OCI-LY1 (cell line): ENCODE measurements at regions not wholly inside any gene's neighbourhood (a gene's known extent, or its start where the extent isn't known, plus 50 kb on each side); places are given as distances from the start of the nearest gene placed in this dataset.

Source experiments
- CTCF ChIP-seq: fragments of 200-600 bp; sonication (generic), shearing (Covaris generic); IDR thresholded peaks from 2 replicates; pipeline ENCODE4 v1.5.1; 2017; ENCODE audit warnings: mild to moderate bottlenecking, antibody characterized with exemption, low read length, moderate library complexity, mixed read lengths
- EZH2 ChIP-seq: fragments of 200-600 bp; sonication (generic), shearing (Covaris generic); IDR thresholded peaks from 2 replicates; pipeline ENCODE4 v1.8.0; 2017; ENCODE audit warnings: borderline replicate concordance, mixed run types, mild to moderate bottlenecking, antibody characterized with exemption, low read length, moderate library complexity, mixed read lengths

DNA sequence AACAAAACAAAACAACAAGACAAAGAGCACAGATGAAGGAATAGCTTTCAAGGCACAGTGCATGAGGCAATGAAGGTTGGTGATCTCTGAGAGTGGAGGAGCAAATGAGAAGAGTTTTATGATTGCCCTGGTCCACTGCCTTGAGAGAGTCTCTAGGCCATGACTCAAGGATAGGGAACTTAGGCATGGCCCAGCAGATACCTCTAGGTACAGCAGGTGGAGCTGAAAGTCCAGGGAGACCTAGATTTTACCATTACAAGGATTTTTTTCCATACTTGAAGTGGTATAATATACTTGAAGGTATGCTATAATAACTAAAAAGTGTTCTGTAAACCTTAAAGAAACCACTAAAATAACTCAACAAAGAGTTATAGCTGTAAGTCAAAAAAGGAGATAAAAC lies 239.5 kb upstream of the KLHL29 start:
- no peak for TF ChIP-seq CTCF
- no peak for TF ChIP-seq EZH2
